NOMO-1 treated with DMSO at 0.1 percent for 48 hours (cell line): ENCODE measurements at regions not wholly inside any gene's neighbourhood (a gene's known extent, or its start where the extent isn't known, plus 50 kb on each side); places are given as distances from the start of the nearest gene placed in this dataset.

Experiments used
- DNase-seq: peaks from one replicate; lab custom pipeline; 2025; ENCODE audit not compliant: unreplicated experiment; lab: John Stamatoyannopoulos, UW

DNA sequence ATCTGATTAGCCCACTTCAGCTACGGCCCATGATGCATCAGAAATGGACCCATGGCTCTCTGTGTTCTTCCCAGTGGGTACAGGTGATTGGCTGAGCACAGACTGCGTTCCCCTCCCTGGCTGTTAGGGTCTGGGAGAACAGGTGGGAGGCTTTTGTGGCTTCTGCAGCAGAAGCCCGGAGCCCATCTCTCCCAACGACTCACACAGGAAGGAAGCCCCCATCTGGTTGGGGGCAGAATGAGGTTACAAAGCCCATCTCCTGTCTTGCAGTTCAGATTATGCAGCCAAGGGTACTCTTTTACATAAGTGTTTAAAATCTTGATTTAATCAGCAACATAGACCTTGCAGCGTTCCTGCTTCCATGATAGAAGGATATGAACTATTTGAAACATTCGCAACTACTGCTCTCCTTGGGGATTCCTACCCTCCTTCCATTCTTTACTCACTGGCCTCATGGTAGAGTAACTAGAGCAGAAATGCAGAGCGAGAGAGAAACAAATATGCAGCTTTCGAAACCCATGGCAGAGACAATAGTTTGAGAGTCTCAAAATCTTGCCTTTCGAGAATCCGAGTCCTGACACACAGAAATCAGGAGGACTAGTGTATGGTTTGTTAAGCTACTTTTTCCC lies 291.3 kb downstream of the TLE3 start:
- DNase-seq, result no peak

DNA sequence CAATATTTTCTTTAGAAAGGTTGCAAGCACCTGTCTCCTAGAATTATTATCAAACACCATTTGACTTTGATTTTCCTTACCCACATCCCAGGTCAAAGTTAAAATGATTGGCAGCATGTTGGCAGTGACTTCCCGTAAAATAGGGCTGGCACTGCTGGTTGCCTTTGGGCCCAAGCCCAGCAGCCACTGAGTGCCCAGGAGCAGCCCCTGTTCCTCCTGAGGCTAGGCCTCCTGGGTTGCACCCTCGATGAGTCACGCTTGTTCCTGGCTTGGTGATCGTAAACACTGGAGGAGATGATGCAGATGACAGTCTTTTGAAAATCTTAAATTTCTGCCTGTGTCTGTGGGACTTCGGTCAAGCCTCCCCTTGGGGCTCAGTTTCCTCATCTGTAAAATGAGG lies 290.0 kb downstream of the TLE3 start:
- DNase-seq, result peak; percentile 36

DNA sequence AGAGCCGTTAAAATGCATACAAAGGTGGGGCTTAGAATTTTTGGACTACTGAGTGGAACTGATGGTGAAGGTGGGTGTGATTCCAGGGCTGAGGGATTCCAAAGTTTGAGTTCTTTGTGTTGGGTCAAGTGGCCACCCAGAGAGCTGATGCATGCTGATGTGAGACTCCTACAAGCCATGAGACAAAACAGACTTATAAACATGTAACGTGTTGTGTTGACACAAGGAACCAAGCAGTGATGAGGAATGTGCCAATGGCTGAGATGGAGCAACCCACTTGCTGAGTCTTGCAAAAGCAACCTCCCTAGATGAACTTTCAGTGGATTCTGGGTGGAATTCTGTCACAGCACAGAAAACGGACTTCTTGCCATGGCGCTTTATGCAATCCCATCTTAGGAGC lies 289.0 kb downstream of the TLE3 start:
- DNase-seq, result no peak

DNA sequence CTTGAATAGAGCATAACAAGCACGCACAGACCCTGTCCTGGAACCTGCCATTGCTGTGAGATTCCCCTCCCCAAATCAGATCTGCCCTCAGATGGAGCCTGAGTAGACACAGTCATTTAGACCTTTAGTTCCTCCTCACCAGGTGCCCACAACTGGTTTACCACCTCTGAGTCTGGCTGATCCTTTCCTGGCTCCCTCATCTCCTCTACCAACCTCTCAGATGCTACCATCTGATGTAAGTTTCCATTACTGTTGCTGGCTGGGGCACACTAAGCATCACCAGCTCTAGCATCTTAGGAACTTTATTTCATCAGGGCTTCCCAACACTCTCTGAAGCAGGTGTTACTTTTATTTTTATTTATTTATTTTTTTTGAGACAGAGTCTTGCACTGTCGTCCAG lies 288.3 kb downstream of the TLE3 start:
- no peak for DNase-seq

DNA sequence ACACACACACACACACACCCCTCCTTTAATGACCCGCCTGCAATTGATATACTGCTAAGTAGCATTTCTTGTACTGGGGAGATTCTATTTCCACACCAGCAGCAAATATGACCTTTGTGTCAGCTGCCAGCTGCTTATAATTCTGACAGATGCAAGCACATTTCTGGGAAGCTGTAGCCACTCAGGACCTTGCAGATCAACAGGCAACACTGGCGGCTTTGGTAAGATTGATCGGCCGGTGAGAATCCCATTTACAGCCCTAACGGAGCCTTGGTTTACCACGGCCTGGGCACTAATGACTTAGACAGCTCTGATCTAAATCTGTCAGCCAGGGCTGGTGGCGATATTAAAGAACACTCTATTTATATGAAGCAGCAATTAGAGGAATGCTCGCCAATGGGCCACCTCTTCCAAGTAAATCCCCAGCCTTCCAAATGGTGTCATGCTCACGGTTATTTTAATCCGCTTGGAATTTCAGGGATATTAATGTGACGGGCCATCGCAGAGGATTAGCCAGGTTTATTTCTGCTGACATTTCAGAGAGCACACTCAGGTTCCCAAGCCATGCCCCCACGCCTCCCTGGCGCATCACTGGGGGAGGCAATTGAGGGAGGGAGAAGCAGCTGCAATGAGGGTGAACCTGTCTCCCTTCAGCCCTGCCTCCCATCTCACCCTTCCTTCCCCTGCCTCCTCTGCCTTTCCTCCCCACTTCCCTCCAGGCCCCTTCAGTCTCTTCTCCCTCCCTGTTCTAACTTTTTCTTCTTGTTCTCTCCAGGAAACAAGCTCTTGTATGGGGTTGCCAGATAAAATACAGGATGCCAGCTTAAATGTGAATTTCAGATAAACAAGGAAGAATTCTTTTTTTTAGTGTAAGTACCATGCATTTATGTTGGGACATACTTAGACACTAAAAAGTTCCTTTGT lies 287.0 kb downstream of the TLE3 start:
- no peak for DNase-seq

DNA sequence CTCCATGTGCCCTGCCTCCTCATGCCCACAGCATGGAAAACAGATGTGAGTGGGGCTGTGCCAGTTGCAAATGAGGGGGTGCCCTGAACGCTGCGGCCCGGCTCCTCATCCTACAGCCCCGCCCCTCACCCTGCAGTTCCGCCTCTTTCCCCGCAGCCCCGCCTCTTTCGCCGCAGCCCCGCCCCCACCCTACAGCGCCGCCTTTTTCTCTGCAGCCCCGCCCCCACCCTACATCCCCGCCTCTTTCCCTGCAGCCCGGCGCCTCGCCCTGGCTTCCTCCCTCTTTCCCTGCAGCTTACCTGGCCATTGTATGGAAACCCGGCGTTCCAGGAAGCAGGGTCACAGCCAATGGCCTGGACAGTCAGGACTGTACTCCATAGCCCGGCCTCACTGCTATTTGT lies 284.9 kb downstream of the TLE3 start:
- DNase-seq, result no peak

DNA sequence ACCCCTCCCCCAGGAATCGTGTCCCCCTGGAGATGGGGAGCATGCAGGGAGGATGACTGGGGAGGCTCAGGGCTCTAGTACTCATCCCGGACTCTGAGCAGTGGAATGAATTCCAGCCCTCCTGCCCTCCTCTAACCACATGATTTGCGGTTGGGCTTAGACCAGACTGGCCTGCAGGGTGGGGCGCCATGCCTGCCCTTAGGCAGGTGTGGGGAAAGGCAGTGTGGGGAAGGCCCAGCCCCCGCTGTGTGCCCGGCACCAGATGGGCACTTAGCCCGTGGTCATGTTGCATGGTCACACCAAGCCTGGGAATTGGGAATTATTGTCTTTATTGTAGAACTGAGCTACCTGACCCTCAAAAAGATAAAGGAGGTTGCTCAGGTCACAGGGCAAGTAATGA lies 283.8 kb downstream of the TLE3 start:
- DNase-seq, result no peak

DNA sequence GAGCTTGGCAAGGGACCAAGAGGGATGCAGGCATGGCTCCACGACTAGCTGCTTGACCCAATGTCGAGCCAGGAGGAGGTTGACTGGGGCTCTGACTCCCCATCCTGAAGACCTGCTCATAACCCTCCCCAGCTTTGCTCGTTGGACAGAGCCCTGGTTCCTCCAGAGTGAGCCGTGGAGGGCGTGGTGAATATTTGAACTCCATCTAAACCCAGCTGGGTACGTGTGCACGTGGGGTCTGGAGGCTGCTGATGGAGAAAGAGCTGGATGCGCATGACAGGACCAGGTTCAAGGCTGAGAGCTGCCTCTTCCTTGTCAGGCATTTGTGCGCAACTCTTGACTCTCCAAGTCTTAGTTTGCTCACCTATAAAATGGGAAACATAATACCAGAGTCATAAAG lies 282.8 kb downstream of the TLE3 start:
- DNase-seq, result no peak

DNA sequence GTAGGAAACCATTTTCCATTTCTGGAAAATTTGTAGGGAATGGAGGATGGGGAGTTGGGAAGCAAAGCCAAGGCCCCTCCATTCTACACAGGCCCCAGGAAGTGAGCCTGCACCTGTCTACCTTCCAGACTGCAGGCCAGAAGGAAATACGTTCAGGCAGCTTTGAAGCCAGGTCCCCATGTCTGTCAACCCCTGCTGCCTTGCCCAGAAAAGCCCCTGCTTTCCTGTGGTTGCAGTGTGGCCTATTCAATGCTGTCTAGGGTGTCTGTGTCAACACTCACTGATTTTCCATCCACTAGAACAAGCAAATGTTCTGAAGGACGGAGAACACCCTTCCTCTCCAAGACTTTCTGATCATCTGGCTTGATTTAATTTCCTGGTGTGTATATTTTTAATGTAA lies 281.9 kb downstream of the TLE3 start:
- DNase-seq, result no peak

DNA sequence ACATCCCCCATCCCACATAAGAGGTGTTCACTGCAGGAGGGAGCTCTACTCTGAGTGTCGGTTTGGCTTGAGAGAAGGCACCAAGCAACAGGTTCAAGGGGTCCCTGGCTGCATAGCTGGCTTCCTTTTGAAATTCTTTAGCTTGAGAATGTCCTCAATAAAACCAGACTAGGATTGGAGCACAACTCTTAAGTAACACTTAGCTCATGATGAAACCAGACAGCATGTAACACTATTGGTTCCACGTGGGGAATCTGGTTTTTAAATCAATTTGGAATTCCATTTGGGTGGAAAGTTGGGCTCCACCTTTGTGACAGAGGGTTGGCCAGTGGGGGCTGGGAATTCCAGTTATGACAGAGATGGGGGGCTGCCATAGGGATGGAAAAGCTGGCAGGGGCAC lies 281.2 kb downstream of the TLE3 start:
- no peak for DNase-seq

DNA sequence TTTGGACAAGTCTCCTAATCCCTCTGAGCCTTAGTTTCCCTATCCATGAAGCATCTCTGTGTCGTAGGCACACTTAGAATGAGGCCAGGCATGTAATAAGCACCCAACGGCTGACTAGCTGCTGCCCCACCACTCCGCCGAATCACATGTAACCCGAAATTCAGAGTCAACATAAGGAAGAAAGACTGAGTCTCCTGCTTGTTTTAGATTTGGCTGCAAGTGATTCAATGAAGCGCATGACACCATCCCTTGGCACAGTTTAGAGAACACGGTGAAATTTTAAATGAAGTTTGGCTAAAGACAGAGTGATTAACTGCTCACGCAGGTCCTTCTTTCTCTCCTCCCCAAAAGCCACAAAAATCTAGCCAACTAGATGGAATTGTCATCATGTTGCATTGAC lies 279.2 kb downstream of the TLE3 start:
- DNase-seq, result no peak

DNA sequence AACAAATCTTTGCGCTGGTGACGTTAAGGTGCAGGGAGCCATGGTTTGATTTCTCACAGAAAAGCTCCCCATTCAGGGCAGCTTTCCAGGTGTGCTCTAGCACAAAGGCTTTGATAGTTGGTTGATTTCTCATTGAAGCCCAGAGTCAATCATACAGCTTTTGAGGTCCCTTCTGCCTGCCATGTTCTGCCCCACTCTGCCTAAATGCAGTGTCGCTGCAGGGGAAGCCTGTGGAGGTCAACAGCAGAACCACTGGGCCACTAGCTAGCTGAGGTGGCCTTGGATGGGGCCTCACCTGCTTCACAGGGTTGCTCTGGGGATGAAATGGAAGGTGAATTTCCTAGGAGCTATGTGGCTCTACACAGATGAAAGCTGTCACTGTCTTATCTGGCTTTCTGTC lies 278.3 kb downstream of the TLE3 start:
- DNase-seq, result no peak

DNA sequence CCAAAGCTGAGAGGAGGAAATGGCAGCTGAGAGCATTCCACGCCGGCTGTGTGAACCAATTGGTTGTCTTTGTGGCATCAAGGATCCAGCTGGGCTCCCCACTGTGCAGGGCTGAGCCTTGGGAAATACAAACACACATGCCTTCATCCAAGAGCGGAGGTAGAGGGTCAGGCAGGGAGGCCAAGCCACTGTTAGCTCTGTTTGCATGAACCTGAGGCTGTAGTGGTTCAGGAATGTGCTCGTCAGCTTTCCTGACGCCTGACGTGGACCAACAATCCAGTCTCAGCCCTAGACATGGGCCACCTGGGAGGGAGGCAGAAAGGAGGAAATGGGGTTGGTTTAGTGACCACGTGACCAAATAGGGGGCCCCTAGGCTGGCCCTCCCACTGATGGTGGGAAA lies 276.9 kb downstream of the TLE3 start:
- no peak for DNase-seq

DNA sequence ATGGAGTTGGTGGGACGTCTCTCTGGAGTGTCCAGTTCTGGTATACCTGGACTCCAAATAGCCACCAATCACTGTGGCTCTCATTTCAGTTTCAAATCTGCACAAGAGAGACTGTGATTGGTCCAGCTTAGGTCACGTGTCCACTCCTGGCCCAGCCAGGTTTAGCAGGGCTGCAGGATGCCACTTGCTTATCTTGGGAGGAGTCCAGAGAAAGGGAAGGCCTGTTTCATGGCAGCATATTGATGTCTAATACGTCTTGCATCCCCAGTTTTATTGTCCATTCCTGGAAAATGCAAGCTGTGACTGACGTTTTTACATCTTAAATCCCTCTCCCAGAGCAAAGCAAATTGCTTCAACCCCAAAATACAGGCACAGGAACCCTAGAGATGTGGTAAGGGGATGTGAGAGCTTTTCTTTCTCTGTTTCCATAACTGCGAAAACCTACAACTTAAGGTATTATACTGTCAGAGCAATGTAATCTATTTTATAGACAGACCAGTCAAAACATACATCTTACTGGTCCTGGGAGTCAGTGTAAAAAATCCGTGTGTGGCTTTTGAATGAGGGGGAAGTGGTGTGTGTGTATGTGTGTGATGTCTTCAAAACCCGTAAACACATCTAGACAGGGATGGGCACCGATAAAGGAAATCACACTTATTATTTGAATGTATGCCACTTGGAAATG lies 274.4 kb downstream of the TLE3 start:
- DNase-seq, result no peak

DNA sequence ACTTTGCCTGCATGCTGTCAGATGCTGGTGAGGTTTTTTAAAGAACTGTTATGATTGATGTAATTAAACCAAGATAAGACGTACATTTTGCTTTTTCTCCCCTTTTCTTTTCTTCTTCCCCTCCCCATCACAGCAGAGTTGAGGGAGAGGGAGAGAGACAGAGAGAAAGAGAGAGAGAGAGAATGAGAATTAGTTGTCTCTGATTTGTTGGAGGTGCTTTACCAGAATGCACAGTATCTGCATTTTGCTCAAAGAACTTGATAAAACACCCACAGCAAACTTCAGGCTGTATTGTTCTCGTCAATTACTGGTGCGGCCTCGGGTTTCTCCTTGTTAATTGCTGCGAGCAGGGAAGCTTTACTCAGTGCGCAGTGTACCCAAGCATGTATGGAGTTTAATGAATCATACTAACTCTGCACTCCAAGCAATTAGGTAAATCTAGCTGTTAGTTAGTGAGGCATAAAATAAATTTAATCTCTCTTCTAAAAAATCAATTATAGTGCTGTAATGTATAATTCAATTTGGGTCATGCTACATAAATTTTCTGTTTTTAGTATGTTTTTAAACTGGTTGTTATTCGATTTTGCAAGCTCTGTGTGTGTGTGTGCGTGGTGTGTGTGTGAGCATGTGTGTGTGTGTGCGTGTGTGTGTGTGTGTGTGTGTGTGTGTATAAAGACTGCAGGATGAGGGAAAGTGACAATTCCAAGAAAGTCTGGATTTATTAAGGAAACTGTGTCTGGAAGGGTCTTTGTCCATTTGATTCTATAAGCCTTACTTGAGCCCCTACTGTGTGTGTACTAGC lies 273.4 kb downstream of the TLE3 start:
- no peak for DNase-seq

DNA sequence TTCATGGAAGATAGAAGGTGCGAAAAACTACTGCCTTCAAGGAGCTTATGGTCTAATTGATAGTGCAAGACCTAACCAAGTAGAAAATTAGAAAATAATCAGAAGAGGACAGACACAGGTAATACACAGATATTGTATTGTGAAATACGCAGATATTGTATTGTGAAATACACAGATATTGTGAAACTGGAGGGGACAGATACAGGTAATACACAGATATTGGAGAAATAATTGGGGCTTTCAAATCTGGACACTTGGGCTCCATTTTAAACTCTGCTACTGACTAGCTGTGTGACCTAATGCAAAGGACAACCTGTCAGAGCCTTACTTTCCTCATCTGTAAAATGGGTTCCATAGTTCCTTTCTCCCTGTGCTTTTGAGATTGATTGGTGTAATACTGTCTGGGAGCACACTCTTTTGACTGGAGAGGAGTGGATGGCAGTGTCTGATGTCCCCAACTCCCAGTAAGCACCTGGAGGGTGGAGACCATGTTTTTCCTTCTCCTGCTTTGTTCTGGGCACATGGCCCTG lies 272.8 kb downstream of the TLE3 start:
- DNase-seq, result no peak

DNA sequence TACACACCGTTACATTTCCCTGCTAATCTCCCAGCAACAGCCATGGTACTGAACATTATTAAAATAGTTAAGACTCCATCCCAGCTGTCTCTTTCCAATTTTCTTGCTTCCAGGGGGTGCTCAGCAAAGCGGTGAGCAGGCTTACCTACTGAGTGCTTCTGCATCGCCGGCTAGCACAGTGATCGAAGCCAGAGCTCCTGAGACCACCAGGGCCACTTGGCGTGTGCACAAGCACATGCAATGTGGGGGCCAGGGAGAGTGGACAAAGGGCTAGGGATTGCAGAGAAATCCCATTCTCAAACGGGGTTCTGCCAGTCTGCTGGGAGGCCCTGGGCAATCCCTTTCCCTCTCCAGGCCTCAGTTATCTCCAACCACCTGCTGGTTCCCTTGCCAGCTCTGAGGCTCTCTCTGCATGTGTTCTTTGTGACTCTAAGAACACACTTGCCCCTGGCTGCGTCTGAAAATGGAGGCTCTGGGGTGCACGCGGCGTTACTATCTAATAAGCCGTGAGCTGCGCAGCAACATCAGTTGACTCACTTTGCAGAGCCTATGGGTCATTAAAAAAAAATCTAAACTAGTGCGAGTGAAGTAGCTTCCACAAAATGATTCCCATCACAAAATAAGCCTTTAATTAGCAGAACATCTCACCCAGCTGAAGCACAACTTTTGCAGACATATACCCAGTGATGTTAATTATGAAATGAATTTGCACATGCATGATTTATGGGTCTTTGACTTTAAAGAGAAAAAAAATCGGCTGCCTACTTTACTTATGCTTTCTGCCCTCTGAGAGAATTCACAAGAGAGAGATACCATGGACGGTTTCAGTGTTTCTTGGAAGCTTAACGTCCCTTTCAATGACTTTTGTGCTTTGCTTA lies 271.5 kb downstream of the TLE3 start:
- peak; percentile 2 for DNase-seq

DNA sequence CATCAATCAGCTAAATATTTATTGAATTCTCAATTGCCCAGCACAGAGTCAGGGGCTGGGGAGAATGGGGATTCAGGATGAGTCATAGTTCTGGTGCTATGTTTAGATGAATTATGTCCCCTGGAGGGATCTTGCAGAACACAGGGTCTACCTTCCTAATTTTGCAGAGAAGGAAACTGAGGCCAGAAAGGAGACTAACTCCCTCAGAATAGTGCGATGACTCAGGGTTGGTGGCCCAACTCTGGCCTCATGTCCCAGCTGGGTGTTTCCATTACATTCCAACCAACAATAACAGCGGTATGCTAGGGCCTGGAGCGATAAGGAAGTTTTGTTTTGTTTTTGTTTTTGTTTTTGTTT lies 270.9 kb downstream of the TLE3 start:
- DNase-seq, result no peak

DNA sequence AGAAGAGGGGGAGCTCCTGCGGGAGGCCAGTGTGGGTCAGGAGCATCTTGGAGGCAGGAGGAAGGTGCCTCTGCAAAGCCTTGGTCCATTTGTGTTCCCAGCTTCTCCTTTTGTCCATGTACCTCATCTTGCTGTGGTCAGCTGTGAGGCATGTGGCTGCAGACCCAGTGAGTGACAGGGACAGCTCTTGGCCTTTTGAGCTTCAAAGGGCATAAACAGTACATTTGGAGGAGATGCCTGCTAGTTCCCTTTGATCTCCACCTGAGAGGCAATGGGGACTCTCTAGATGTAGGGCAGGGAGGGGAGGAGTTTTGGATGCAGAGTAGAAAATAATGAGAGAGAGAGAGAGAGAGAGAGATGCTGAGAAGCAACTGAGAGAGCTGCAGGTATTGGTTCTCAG lies 270.0 kb downstream of the TLE3 start:
- no peak for DNase-seq

DNA sequence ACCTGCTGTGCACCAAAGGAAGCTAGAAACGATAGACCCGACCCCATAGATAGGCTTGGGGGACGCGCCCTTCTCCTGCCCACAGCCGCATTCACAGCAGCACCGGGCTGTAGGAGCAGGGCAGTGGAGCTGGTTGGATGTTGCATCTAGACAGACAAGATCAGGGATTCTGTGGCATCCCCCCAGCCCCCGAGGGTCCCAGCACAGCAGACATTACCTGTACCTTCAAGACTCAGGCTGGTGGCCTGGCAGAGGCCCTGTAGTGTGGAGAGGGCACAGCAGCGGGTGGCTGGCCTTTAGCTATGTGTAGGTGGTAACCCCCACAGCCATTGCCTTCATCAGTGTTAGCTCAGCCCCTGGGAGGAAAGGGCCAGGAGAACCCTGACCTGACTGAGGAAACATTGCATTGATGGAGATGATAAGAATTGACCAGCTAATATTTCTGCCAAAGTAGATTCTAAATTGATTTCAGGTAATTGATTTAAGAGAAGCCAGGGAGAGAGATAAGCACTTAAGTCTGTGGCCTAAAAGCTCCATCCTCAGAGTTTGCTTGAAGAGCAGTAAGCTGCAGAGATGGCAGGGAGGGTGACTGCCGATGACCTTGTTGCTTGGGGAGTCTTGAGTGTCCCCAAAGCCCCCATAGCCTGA lies 269.4 kb downstream of the TLE3 start:
- no peak for DNase-seq
